Bronchial epithelial cell (primary cell): ENCODE measurements at regions not wholly inside any gene's neighbourhood (a gene's known extent, or its start where the extent isn't known, plus 50 kb on each side); places are given as distances from the start of the nearest gene placed in this dataset.
"Not testable (repeated sequence)": the region's sequence is repeated elsewhere in the genome, so short reads cannot be mapped to it uniquely, and the experiment has no call there.

ENCODE experiments used
- DNase-seq: peaks from one replicate; pipeline ENCODE4 v3.0.0-alpha.2; 2010; ENCODE audit warnings: low read depth
- FAIRE-seq: peaks from 2 replicates; lab custom pipeline; 2011; peaks lifted over from hg19 to GRCh38; lab: Jason Lieb, UNC
- H3K27me3 ChIP-seq: 2 replicates; pipeline ENCODE4 v1.5.1; 2011; ENCODE audit warnings: low read length; ENCODE audit not compliant: control insufficient read depth, insufficient read depth
- H3K36me3 ChIP-seq: 2 replicates; pipeline ENCODE4 v1.5.1; 2011; ENCODE audit warnings: low read length; ENCODE audit not compliant: control insufficient read depth, insufficient read depth
- H3K4me3 ChIP-seq: 2 replicates; pipeline ENCODE4 v1.5.1; 2011; ENCODE audit warnings: mild to moderate bottlenecking, low read depth, low read length, control low read depth
- CTCF ChIP-seq: IDR thresholded peaks from 2 replicates; pipeline ENCODE4 v1.5.1; 2011; ENCODE audit warnings: mild to moderate bottlenecking, moderate library complexity, low read length, control low read depth, inconsistent platforms; ENCODE audit not compliant: insufficient read depth, severe bottlenecking

DNA sequence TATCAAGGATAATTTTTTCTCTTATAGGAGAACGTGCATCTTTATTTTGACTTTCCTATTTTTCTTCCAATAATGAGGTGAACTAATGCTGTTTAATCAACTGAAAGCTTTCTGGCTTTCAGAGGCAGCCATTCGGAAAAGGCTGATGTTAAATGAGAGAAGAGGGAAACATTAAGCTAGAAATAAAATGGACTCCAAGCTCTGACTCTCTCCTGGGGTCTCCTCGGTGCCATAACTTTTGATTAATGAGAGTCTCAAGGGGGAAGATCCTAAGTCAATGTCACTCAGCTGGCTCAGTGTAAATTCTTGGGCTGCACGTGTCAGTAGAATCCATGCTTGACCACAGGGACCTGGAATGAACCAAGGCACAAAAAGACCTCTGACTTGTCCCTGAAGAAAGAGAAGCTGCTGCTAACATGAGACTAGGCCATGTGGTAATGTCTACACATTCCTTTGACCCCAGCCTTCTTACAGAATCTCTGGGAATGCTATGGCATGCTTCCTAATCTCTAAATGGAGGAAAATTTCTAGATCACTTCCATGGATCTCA lies 152.2 kb upstream of the RFC3 start:
- DNase-seq (no peak), FAIRE-seq (no peak)
- H3K4me3 ChIP-seq, result no peak overlapping the region
- no peaks in the 10 kb centered on the region for H3K27me3 ChIP-seq
- TF ChIP-seq CTCF, result no peak
- no peaks in the 10 kb centered on the region for H3K36me3 ChIP-seq

GRCh38 chr13:33671560-33671959 lies 146.4 kb upstream of the RFC3 start:
- no peak overlapping the region for H3K4me3 ChIP-seq
- TF ChIP-seq CTCF, result no peak
- FAIRE-seq (no peak), DNase-seq (no peak)
- no peaks in the 10 kb centered on the region for H3K36me3 ChIP-seq
- H3K27me3 ChIP-seq, result no peaks in the 10 kb centered on the region

DNA sequence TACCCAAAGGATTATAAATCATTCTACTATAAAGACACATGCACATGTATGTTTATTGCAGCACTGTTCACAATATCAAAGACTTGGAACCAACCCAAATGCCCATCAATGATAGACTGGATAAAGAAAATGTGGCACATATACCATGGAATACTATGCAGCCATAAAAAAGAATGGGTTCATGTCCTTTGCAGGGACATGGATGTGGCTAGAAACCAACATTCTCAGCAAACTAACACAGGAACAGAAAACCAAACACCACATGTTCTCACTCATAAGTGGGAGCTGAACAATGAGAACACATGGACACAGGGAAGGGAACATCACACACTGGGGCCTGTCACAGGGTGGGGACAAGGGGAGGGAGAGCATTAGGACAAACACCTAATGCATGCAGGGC lies 145.9 kb upstream of the RFC3 start:
- FAIRE-seq, DNase-seq, H3K27me3 ChIP-seq, H3K36me3 ChIP-seq, H3K4me3 ChIP-seq: not testable (repeated sequence)

- peak overlapping the region; percentile 27 for H3K4me3 ChIP-seq
- DNase-seq (peak; percentile 66), FAIRE-seq (no peak)
- no peaks in the 10 kb centered on the region for H3K36me3 ChIP-seq
- TF ChIP-seq CTCF, result no peak
- no peaks in the 10 kb centered on the region for H3K27me3 ChIP-seq
These were observed 141.6 kb upstream of the RFC3 start for GRCh38 chr13:33676045-33676989.

DNA sequence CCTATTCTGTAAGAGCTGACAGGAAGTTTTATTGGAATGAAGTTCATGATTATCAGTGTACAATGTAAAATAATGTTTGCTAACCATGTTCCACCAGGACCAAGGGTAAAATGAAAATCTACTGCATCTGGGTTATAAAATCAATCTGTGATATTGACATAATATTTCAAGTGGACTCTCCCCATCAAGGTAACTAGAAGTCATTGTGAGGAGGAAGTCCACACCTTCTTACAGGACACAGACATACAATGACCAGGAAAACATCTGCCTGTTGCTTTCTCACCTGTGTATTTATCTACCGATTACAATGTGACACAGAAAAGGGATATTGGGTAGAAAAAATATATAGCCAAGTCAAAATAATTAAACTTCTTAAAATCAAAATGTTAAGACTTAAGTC lies 140.7 kb upstream of the RFC3 start:
- TF ChIP-seq CTCF, result no peak
- no peak overlapping the region for H3K4me3 ChIP-seq
- FAIRE-seq (no peak), DNase-seq (no peak)
- no peaks in the 10 kb centered on the region for H3K36me3 ChIP-seq
- no peaks in the 10 kb centered on the region for H3K27me3 ChIP-seq

GRCh38 chr13:33678084-33678483 lies 139.9 kb upstream of the RFC3 start:
- H3K27me3 ChIP-seq, result no peaks in the 10 kb centered on the region
- no peaks in the 10 kb centered on the region for H3K36me3 ChIP-seq
- no peak for FAIRE-seq
- H3K4me3 ChIP-seq, result no peak overlapping the region
- DNase-seq, result no peak
- TF ChIP-seq CTCF, result no peak
